CD4-positive, alpha-beta T cell treated with Interleukin-21 for 1 hour (primary cell): ENCODE measurements at regions not wholly inside any gene's neighbourhood (a gene's known extent, or its start where the extent isn't known, plus 50 kb on each side); places are given as distances from the start of the nearest gene placed in this dataset.
"Not testable (repeated sequence)": the region's sequence is repeated elsewhere in the genome, so short reads cannot be mapped to it uniquely, and the experiment has no call there.

Experiments used
- DNase-seq: peaks from one replicate; pipeline ENCODE4 v3.0.0-alpha.2; 2020

DNA sequence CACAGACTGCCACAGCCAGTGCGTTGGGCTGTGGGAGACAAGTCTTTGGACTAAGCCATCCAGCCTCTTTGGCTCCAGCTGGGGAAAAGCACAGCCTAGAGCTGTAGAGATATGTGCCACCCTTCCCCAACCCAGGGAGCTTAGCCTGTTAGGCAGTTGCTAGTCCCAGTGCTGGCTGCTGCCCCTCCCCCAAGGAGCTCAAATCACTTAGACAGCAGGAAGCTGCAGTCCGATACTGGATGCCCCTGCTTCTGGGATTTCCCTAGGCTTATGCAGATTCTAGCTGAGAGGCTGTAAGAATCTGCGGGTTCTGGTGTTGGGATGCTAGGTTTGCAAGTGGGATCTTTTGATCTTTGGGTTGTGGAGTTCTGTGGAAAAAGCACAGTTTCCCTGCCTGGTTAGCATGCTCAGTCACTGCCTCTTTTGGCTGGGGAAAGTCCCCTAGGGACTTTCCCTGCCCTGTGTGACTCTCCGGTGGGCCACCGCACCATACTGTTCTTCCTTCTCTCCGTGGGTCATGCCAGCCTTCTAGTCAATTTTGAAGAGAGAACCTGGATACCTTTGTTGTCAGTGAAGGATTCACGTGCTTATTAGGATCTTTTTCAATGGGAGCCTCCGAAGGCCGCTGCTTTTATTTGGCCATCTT lies 792.0 kb downstream of the KCNA4 start:
- DNase-seq: no peak

DNA sequence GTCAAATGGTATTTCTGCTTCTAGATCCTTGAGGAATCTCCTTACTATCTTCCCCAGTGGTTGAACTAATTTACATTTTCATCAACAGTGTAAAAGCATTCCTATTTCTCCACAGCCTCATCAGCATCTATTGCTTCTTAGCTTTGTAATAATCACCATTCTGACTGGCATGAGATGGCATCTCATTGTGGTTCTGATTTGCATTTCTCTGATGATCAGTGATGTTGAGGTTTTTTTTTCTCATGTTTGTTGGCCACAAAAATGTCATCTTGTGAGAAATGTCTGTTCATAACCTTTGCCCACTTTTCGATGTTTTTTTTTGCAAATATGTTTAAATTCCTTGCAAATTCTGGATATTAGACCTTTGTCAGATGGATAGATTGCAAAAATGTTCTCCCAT lies 797.3 kb downstream of the KCNA4 start:
- DNase-seq: not testable (repeated sequence)

DNA sequence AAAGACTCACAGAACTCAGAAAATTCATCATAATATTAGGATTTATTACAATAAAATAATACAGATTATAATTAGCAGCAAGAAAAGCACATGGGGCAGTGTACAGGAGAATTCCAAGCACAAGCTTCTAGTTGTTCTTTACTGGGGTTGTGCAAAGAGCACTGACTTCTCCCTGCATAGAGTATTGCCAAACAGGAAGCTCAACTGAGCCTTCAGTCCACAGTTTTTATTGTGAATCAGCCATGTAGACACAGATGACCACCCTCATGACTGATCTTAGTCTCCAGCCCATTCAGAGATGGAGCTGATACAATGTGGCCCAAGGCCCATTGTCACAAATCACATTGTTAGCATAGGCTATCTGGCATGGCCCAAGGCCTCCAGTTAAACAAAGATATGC lies 798.9 kb downstream of the KCNA4 start:
- no peak for DNase-seq

DNA sequence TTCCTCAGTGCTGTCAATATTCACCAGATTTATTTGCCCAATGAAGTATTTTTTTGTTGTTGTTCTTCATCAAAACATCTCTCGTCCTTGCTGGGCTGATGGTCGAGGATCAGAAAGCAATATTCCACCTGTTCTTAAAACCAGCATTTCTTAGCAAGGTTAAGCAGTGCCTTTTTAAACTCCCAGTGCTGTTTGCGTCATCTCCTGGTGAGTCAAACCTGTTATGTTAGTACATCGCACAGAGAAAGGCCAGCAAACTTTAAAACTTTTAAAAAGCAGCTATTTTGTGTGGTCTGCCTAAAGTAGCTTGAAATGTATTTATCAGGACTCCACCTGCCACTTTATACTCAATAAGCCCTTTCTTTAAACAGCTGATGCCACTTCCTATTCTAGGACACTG lies 802.0 kb downstream of the KCNA4 start:
- DNase-seq: no peak

DNA sequence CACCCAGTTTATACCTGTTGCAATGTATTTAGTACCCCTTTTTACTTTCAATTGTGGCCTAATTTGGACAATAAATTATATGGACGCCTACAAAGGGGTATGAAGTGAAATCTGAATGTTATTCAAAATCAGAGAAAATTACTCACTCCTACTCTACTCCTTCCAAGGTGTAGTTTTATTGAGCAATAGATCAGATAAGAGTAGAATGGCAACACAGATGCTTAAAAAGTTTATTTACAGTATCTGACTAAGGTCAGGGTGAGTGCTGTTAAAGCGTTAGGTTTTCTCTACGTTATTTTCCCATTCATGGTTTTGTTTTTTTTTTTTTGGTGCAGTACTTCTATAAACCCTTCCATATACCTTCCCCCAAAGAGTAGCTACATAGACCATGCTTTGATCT lies 805.6 kb downstream of the KCNA4 start:
- no peak for DNase-seq

DNA sequence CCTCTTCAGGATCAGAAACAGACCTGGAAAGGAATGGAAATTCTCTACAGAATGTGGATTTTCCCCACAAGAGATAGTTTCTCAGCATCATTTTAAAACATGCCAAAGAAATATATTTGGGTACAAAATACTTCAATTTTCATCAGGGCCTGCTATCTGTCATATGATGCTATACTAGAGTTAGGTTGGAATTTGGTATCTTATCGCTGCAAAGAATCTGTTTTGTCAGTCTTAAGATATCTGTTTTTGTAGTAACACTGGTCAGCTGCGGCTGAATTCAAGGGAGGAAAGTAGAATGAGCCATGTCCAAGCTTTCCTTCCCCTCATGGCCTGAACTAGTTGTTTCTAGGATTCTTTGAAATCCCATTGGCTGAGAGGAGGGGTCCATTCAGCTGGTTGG lies 806.4 kb downstream of the KCNA4 start:
- DNase-seq: no peak

DNA sequence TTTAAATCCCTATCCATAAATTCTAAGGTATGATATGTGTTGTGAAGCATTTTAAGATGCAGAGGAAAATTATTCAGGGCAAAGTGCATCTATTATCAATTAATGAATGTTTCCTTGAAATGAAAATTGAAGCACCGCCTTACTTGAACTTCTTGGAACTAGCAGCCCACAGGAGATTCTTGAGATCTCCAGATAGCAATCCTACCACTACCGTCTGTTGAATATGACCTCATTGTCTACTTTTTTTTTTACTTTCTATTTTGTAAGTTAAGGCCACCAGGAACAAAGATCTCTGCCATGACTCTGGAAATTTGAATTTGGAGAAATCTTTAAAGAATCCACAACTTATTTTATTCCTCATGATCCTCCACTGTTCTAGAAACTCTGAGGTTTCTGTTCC lies 808.7 kb downstream of the KCNA4 start:
- no peak for DNase-seq

DNA sequence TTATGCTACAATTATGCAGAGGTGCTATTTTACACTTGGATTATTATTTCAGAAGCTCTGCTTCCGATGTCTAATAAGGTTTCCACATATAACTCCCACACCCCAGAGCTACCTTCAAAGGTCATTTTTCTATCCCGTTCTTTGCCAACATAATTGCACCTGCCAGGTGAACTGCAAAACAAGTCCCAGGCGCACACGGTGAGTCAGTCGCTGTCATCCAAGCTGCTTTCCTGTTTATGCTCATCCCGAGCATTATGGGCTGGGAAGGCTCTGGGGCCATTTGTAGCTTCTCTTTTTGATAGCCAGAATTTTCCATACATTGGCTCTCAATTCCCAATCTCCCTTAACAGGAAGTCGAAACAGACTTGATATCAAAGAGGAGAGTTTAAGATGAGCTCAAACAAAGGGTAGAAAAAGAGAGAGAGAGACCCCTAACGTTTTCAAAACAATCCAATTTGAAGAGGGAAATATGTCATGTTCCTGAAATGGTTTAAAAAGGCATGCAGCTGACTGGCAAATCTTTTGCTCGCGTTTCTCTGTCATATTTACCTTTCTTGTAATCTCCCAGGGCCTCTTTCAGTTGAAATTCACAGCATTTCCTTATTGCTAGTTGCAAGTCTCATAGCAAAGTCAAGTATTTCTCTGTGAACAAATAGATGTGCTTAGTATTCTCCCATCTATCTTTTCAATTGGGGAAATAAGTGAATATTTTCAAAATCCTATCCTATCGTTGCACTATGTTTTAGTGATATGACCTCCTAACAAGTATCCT lies 815.9 kb downstream of the KCNA4 start:
- no peak for DNase-seq

DNA sequence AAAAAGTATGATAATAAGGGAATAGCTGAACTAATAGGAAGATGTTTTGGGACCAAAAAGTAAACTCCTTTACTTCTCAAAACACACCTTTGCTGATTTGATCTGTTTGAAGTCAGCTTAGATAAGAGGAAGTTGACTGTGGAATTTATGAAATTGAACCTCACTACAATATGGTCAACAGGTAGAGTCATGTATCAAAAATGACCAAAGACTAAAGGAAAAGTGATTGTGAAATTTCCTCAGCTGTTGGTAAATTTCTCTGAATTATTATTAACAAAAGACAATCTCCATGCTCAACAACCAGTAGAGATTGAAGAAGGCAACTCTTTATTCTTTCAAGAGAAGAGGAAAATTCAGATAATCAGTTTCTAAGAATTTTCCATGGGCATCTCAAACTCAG lies 826.5 kb downstream of the KCNA4 start:
- DNase-seq: no peak

DNA sequence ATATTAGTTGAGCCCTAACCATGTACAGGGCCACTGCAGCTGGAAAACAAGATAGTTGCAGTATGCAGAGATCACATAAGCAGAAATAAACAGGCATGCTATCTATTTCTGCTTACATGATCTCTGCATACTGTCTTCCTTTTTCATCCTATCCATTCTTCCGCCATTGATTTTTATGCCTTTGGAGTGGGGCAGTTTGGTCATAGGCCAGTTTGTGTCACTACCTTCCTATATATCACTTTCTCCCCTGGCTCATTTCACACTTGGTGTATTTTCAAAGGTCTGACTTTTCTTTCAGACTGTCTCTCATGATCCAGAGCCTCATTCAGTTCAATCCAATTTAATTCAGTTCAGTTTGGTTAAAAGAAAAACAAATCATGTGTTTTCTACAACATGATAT lies 829.6 kb downstream of the KCNA4 start:
- no peak for DNase-seq

DNA sequence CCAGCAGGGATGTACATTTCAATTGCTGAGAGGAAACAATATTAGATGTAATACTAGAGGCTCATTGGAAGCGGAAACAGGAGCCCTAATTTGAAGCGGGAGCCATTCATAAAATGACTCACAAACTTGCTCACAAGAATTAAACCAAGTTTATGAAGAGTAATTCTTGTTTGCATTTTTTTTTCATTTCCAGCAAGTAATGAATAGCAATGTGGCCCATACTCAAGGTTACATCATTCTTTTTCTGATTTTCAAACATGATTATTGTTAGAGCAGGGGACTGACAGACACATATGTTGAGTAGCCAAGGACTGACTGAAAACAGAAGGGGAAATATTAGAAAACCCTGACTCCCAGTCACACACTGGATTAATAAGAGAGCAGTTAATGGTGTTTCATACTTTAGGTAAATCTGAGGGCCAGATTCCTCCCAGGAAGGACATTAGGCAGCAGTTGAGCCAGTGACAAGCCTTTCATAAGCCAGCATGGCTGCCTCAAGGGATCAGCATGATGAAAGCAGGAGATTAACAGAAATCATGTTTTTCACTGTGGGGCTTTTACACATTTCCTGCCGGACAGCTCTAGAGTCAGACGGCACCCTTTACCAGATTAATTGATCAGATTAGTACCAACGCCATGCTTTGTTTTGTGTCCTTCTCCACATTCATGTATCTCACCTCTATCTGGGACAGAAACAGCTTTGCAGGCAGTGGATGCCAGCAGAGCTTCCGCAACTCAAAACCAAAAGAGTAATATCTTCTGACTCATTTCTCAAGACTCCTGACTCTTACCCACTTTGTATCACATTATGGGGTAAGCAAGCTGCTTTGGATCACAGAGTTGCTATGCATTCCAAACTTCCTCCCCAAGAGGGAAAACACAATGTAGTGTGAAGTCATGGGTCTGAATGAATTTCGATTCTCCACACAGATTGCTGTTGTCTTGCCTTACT lies 831.6 kb downstream of the KCNA4 start:
- DNase-seq: no peak

DNA sequence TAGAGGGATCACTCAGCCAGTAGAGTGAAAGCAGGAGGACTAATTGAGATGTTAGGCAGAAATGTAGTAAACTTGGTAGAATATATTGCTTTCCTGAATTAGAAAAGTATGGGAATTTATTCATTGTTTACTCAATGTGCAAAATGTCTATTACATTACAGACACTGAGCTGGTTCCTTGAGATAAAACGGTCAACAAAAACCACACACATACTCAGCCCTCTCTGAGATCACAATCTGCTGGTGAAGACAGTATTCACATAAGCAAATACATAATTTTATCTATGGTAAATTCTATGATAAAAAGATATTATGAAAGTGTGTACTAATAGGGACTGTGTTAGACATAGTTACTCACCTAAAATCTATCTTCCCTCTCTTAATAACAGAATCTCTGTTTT lies 833.5 kb downstream of the KCNA4 start:
- no peak for DNase-seq

DNA sequence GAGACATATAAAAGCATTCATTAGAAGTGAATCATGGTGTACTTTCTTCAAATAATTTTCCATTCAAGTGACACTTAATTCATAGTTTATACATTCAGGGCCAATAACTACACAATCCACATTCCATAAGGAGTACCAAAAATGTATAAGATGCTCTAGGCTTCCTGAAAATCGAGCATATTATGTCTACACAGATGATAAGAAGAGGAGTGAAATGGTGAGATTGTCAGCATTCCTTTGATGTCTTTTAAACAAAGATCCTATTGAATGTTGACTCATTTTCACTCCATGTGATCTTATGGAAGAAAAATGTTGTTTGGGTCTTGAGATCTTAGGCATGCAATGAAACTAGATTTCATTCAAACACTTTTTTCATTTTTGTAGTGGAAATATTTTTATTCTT lies 843.2 kb downstream of the KCNA4 start:
- no peak for DNase-seq

DNA sequence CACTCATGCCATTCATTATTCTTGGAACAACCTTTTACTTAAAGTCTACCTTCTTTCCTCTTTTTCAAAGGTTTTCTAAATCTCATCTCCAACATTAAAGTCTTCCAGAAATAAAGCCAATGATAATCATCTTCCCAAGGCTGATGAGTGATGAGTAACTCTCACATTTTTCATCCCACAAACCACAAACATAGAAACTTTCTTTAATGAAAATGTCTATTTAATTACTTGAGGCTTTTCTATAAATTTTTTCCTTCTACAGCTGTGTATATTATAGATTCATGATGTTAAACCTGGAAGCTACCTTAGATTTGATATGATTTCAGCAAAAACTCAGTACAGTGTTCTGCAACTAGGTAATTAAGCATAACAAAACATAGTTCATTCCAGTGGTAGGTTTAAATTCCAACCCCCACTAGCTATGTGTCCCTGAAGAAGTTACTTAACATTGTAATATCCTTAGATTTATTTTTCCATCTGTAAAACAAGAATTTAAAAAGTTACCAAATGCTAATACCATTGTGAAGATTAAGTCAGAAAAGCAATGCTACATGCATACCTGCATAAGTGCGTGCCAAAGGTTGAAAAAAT lies 845.4 kb downstream of the KCNA4 start:
- DNase-seq: no peak

DNA sequence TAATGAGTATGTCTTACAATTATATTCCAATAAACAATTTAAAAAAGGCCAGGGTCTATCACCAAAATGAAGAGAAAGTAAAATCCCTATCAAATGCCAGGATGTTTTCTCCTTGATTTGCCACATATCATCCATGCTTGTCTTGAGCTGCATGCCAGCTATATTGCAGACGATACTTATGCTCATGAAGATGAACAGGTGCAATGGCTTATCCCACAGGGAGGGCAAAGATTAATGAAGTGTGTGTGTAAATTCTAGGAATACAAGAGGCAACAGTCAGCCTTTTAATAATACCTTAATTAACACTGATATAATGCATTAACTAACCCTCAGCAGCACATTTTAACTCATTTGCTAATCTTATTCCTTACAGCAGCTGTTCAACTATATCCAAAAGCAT lies 850.5 kb downstream of the KCNA4 start:
- no peak for DNase-seq

DNA sequence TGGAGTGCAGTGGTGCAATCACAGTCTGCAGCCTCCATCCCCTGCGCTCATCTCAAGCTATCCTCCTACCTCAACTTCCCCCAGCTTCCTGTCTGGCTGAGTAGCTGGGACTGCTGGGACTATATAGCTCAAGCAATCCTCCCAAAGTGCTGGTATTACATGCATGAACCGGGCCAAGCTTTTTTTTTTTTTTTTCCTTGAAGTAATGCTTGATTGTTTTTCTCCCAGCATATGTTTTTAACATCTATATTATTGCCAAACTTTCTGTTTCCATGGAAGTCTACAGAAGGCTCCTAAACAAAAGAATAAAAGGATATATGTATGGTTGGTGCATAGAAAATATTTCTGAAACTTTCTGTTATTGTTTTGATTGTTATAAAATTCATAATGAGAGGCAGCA lies 853.6 kb downstream of the KCNA4 start:
- no peak for DNase-seq

DNA sequence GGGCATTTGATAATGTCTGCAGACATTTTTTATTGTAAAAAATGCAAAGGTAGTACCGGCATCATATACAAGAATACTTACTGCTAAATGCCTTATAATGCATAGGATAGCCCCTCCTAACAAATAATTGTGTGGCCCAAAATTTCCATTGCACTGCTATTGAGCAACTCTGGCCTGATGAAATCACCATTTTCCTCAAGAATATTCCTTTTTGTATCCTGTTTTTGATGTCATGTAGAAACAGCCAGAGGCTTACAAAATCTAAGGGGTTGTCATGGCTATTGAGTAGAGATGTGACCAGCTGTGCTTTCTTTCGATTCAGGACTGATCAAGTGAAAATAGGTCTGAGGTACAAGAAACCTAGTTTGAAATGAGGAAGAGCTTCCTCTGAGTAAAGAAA lies 854.3 kb downstream of the KCNA4 start:
- no peak for DNase-seq

DNA sequence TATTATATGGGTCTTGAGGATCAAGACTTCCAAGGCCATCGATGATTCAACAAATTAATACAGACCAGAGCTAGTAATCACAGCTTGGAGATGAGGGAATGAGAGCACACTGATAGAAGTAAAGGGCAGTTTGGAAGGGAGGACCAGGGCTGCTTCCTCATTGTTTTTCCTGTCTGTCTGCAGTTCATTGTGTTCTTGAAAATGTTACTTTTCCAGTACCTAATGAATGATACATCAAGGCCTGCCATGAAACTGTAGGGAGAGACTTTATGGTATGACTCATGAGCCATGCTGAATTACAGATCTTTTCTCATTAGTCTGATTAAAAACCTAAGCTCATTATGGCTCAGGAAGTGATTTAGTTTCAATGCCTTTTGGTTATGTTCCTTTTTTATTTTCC lies 855.6 kb downstream of the KCNA4 start:
- DNase-seq: no peak

DNA sequence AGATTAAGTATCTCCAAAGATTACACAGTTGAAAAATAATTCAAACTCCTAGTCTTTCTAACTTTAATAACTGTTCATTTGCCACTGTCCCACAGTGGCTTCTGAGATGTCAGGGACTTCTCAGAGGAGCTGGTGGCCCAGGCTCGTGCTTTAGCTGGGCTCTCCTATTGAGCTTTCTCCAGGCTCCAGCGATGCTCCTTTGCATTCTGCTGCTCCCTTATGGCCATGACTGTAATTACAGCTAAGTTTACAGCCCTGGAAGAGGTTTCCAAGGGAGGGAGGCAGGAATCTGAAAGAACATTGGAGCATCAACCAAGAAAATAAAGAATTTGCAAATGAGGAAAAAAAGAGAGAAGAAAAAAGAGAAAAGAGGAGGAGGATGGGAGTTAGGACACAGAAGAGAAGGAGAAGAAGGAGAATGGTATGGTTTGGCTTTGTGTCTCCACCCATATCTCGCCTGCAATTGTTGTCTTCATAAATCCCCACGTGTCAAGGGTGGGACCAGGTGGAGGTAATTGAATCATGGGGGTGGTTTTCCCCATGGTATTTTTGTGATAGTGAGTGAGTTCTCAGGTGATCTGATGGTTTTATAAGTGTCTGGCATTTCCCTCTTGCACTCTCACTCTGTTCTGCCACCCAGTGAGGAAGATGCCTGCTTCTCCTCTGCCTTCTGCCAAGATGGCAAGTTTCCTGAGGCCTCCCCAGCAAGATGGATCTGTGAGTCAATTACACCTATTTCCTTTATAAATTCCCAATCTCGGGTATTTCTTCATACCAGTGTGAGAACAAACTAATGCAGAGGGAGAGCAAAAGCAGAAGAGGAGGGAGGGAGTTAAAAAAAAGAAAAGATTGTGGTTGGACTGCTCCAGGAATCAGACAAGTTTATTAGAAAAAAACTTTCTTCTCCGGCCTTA lies 857.0 kb downstream of the KCNA4 start:
- DNase-seq: no peak

DNA sequence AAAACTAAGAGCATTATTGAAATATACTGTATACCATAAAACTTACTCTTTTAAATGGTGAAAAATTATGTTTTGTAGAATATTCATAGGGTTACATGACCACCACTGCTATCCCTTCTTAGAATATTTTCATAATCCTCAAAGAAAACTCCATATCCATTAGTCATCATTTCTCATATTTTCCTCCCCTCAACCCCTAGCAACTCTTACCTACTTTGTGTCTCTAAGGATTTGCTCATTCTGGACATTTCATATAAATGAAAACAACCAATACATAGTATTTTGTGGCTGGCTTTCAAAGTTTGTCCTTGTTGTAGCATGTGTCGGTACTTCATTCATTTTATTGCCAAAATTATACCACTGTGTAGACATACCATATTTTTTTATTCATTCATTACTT lies 863.8 kb downstream of the KCNA4 start:
- no peak for DNase-seq

DNA sequence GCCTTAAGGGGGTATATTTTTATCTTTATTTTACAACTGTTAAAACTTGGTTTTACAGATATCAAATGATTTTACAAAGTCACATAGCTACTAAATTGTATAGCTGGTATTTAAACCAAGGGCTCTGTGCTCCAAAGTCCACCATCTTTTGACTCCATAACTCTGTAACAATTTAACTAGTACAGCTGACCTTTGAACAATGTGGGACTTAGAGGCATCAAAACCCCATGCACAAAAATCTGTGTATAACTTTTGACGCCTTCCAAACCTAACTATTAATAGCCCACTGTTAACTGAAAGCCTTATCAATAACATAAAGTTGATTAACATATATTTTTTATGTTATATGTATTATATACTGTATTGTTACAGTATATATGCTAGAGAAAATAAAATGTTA lies 874.3 kb downstream of the KCNA4 start:
- not testable (repeated sequence) for DNase-seq

DNA sequence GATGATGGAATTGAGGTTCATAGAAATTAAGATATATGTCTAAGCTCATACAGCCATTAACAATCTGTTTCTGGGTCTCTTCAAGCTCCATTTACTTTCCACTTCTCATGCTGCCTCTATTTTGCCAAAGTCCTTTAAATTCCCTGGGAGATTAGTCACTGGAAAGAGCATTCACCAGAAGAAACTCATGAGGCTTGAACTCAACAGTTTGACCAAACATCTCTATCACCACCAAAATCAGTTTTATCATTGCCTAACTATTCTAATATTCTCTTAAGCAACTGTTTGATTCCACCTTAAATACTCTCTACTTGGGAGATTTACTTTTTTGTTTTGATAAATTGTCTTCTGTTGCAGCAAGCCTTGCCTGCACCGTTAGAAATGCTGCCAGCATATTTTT lies 881.3 kb downstream of the KCNA4 start:
- DNase-seq: no peak
